Left ventricle myocardium inferior (tissue), 1 donor: ENCODE measurements at regions not wholly inside any gene's neighbourhood (a gene's known extent, or its start where the extent isn't known, plus 50 kb on each side); places are given as distances from the start of the nearest gene placed in this dataset.
A peak's percentile ranks its signal among the peaks of the same experiment; 100 is the strongest.

Source experiments
- DNase-seq: peaks from one replicate; pipeline ENCODE4 v3.0.0-alpha.2; 2020
- H3K27ac ChIP-seq: fragments of 200-600 bp; replicated peaks from 2 replicates; pipeline ENCODE4 v1.8.0; 2021
- H3K27me3 ChIP-seq: fragments of 200-600 bp; 2 replicates; pipeline ENCODE4 v1.8.0; 2021; ENCODE audit warnings: low read depth
- H3K36me3 ChIP-seq: fragments of 200-600 bp; 2 replicates; pipeline ENCODE4 v1.8.0; 2021
- H3K4me1 ChIP-seq: fragments of 200-600 bp; 2 replicates; pipeline ENCODE4 v1.8.0; 2021
- H3K4me3 ChIP-seq: fragments of 200-600 bp; 2 replicates; pipeline ENCODE4 v1.8.0; 2021; ENCODE audit warnings: mild to moderate bottlenecking, moderate library complexity
- H3K9me3 ChIP-seq: fragments of 200-600 bp; replicated peaks from 2 replicates; pipeline ENCODE4 v1.8.0; 2021
- intact Hi-C: fragments of 100-400 bp; cut with micrococcal nuclease; formaldehyde crosslinking; loops from one replicate; pipeline ENCODE4 v1.11.0; 2022
- TF ChIP-seq, protein P1 (sequence below): fragments of 200-600 bp; IDR thresholded peaks from 2 replicates; pipeline ENCODE4 v1.8.0; 2021; ENCODE audit warnings: antibody characterized with exemption, mild to moderate bottlenecking, borderline replicate concordance
- donor health status: DM: no; HTN: yes; CAD: no; lungs with severe emphysema.

DNA sequence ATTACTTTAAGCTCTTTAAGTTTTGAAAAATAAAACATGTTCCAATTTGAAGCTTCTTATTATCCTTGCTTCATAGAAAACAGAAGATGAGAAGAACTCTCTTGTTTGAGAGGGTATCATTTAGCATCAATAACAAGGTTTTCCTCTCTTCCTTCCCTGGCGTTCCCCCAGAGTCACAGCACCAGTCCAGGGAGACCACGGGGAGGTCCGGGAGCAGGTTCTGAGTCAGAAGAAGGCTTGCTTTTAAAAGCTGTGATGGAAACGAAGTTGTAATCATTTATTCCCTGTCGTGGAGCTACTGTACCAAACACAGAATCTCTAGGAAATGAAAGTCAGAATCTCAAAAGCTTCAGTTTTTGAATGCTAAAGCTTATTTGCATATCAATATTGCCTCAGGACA, 174.0 kb upstream of the LSM14A start:
- Histone ChIP-seq H3K4me3 (no peak overlapping the region), H3K9me3 (peaks cover 1% of the 10 kb centered on the region), H3K4me1 (no peaks in the 10 kb centered on the region), H3K27ac (no peak overlapping the region), H3K36me3 (no peaks in the 10 kb centered on the region), H3K27me3 (peaks cover 21% of the 10 kb centered on the region)
- no peak for DNase-seq
- intact Hi-C loops = loop anchor here (5.0 kb wide), 1 partner anchor 216 kb away; no protein-coding TSS in a partner anchor
- TF ChIP-seq, protein P1, sequence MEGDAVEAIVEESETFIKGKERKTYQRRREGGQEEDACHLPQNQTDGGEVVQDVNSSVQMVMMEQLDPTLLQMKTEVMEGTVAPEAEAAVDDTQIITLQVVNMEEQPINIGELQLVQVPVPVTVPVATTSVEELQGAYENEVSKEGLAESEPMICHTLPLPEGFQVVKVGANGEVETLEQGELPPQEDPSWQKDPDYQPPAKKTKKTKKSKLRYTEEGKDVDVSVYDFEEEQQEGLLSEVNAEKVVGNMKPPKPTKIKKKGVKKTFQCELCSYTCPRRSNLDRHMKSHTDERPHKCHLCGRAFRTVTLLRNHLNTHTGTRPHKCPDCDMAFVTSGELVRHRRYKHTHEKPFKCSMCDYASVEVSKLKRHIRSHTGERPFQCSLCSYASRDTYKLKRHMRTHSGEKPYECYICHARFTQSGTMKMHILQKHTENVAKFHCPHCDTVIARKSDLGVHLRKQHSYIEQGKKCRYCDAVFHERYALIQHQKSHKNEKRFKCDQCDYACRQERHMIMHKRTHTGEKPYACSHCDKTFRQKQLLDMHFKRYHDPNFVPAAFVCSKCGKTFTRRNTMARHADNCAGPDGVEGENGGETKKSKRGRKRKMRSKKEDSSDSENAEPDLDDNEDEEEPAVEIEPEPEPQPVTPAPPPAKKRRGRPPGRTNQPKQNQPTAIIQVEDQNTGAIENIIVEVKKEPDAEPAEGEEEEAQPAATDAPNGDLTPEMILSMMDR = no peak

- H3K4me1 ChIP-seq = no peaks in the 10 kb centered on the region
- no peak for DNase-seq
- peaks cover 21% of the 10 kb centered on the region for H3K27me3 ChIP-seq
- no peaks in the 10 kb centered on the region for H3K36me3 ChIP-seq
- TF ChIP-seq, protein P1 = peak; percentile 65
- no peak overlapping the region for H3K27ac ChIP-seq
- H3K9me3 ChIP-seq = no peaks in the 10 kb centered on the region
- no peak overlapping the region for H3K4me3 ChIP-seq
- intact Hi-C loops = loop anchor here (5.0 kb wide), 1 partner anchor 217 kb away; no protein-coding TSS in a partner anchor
Measured at GRCh38 chr19:33998739-33999345, 173.5 kb upstream of the LSM14A start.

- H3K27me3 ChIP-seq = peaks cover 86% of the 10 kb centered on the region
Measured at GRCh38 chr19:34017024-34017423, 155.3 kb upstream of the LSM14A start.

DNA sequence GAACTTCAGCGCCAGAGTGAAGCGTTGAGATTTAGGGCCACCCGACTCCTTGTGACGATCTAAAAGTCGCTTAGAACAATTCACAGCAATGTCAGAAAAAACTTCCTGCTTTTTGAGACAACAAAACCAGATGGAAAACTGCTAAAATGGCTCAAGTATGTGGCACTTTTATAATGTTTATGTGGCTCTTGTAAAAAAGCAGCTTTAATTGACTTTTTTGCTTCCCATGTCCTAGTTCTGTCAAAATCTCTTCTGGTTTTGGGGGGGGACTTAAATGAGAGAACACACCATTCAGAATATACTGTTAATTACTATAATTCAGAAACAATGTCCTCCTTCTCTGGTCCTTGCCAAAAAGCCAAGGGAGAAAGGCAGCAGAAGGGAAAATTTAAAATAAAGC, 154.7 kb upstream of the LSM14A start:
- Histone ChIP-seq H3K4me1 (no peaks in the 10 kb centered on the region), H3K9me3 (peaks cover 24% of the 10 kb centered on the region), H3K36me3 (no peaks in the 10 kb centered on the region), H3K27me3 (peaks cover 83% of the 10 kb centered on the region), H3K27ac (no peak overlapping the region), H3K4me3 (no peak overlapping the region)
- TF ChIP-seq, protein P1 = no peak
- DNase-seq = no peak
- intact Hi-C loops = no loop called here

More at GRCh38 chr19:34017024-34017423, 155.3 kb upstream of the LSM14A start:
- H3K36me3 ChIP-seq = no peaks in the 10 kb centered on the region
- no peak for DNase-seq
- H3K9me3 ChIP-seq = peaks cover 18% of the 10 kb centered on the region
- H3K4me1 ChIP-seq = no peaks in the 10 kb centered on the region
- H3K27ac ChIP-seq = no peak overlapping the region
- TF ChIP-seq, protein P1 = no peak
- no peak overlapping the region for H3K4me3 ChIP-seq
- intact Hi-C loops = no loop called here

- TF ChIP-seq, protein P1 = no peak
- intact Hi-C loops = no loop called here
- Histone ChIP-seq H3K36me3 (no peaks in the 10 kb centered on the region), H3K27ac (no peak overlapping the region), H3K27me3 (peaks cover 80% of the 10 kb centered on the region), H3K4me1 (no peaks in the 10 kb centered on the region), H3K4me3 (no peak overlapping the region), H3K9me3 (peaks cover 32% of the 10 kb centered on the region)
- no peak for DNase-seq
Measured at GRCh38 chr19:34018546-34018945, 153.8 kb upstream of the LSM14A start.
